GM21619 (cell line): ENCODE measurements at regions not wholly inside any gene's neighbourhood (a gene's known extent, or its start where the extent isn't known, plus 50 kb on each side); places are given as distances from the start of the nearest gene placed in this dataset.
"Not testable (repeated sequence)": the region's sequence is repeated elsewhere in the genome, so short reads cannot be mapped to it uniquely, and the experiment has no call there.

ENCODE experiments used
- ATAC-seq: cut with Tn5 transposase; IDR thresholded peaks from one replicate; pipeline ENCODE4 v1.9.1; 2021; ENCODE audit not compliant: unreplicated experiment

- ATAC-seq = no peak
Observed at GRCh38 chr3:178203650-178204049, 332.6 kb upstream of the KCNMB2 start.

- no peak for ATAC-seq
Observed at GRCh38 chr3:178205740-178206139, 330.5 kb upstream of the KCNMB2 start.

DNA sequence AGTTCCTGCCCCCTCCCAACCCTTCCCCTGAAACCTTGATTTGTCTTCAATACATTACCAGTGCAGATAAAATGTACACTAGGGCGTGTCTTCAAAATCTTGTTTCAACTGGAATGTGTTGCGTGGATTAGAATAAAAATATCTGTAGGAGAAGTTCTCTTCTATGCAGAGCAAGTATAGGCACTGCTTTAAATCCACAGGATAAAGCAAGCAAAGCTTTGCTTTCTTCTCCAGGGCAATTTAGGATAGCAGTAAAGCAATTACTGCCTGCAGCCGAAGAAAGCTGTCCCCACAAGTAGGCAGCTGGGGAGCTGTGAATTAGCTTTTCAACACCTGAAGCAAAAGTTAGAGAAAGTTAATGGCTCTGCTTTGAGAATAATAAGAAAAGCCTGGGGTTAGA lies 329.7 kb upstream of the KCNMB2 start:
- ATAC-seq = no peak

- ATAC-seq = not testable (repeated sequence)
Observed at GRCh38 chr3:178207161-178207560, 329.1 kb upstream of the KCNMB2 start.

DNA sequence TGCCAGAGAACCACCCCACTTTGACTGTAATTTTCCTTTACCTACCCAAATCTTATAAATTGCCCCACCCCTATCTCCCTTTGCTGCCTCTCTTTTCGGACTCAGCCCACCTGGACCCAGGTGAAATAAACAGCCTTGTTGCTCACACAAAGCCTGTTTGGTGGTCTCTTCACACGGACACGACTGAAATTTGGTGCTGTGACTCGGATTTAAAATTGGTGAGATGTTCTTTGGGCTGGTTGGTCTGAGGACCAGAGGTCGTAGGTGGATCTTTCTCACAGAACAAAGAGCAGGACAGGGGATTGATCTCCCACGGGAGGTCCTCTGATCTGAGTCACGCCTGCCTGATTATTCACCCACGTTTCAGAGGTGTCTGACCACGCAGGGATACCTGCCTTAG lies 328.6 kb upstream of the KCNMB2 start:
- ATAC-seq = not testable (repeated sequence)

- ATAC-seq = not testable (repeated sequence)
Observed at GRCh38 chr3:178209116-178209515, 327.1 kb upstream of the KCNMB2 start.

DNA sequence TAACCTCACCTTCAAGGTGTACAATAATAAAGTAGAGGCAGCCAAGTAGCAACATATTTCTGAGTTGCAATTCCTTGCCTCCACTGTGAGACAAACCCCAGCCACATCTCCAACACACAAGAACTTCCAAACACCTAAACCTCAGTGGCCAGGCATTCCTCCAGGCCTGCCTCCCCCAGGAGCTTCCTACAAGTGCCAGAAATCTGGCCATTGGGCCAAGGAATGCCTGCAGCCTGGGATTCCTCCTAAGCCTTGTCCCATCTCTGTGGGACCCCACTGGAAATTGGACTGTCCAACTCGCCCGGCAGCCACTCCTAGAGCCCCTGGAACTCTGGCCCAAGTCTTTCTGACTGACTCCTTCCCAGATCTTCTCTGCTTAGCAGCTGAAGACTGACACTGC lies 326.6 kb upstream of the KCNMB2 start:
- not testable (repeated sequence) for ATAC-seq

DNA sequence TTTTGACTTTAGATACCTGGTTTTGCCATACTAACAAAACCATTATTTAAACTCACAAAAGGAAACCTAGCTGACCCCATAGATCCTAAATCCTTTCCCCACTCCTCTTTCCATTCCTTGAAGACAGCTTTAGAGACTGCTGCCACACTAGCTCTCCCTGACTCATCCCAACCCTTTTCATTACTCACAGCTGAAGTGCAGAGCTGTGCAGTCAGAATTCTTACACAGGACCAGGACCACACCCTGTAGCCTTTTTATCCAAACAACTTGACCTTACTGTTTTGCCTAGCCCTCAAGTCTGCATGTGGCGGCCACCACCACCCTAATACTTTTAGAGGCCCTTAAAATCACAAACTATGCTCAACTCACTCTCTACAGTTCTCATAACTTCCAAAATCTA lies 325.1 kb upstream of the KCNMB2 start:
- ATAC-seq = not testable (repeated sequence)

DNA sequence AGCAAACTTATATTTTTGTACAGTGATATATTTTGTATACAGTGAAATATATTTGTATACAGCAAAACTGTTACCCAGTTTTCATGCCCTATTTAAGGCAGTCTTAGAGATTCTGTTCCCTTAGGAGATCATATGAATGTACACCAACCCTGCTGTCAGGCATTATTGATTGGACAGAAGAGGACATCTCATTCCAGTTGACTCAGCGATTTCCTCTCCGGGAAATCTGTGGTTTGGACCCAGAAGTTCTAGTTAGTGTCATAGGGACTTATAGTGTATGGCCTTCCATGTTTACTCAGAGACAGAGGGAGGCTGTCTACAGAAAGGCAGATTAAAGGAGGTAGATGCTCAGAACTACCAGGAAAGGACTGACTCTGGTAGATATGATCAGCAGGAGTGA lies 318.8 kb upstream of the KCNMB2 start:
- no peak for ATAC-seq

DNA sequence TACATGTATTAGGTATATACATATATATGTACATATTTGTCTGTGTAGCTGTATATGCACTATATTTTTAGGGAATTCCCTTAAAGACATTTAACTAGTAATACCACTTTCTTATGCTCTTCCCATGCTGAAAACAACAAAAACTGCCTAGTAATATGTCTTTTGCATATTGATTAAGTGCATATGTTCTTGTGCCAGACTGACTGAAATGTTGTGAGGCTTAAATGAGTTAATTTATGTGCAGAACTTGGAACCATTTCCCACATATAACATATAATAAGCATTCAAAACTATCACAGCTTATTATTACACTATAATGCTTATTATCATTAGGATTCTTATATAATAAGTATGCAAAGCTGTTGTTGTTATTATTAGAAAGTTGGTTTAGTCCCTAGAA lies 318.0 kb upstream of the KCNMB2 start:
- ATAC-seq = no peak

DNA sequence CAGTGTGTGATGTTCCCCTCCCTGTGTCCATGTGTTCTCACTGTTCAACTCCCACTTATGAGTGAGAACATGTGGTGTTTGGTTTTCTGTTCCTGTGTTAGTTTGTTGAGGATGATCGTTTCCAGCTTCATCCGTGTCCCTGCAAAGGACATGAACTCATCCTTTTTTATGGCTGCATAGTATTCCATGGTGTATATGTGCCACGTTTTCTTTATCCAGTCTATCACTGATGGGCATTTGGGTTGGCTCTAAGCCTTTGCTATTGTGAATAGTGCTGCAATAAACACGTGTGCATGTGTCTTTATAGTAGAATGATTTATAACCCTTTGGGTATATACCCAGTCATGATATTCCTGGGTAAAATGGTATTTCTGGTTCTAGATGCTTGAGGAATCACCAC lies 316.6 kb upstream of the KCNMB2 start:
- ATAC-seq = not testable (repeated sequence)

DNA sequence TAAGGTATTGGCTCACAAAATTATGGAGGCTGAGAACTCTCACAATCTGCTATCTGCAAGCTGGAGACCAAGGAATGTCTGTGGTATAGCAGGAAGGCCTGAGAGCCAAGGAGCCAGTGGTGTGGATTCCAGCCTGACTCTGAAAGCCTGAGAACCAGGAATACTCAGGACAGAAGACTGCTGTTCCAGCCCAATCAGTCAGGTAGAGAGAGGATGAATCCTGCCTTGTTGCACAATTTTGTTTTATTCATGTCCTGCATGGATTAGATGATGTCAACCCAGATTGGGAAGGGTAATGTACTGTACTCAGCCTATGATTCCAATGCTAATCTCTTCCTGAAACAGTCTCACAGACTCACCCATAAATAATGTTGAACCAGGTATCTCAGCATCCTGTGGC lies 312.4 kb upstream of the KCNMB2 start:
- no peak for ATAC-seq

GRCh38 chr3:178226094-178226493 lies 310.1 kb upstream of the KCNMB2 start:
- ATAC-seq = no peak

GRCh38 chr3:178231645-178232044 lies 304.6 kb upstream of the KCNMB2 start:
- ATAC-seq = no peak

DNA sequence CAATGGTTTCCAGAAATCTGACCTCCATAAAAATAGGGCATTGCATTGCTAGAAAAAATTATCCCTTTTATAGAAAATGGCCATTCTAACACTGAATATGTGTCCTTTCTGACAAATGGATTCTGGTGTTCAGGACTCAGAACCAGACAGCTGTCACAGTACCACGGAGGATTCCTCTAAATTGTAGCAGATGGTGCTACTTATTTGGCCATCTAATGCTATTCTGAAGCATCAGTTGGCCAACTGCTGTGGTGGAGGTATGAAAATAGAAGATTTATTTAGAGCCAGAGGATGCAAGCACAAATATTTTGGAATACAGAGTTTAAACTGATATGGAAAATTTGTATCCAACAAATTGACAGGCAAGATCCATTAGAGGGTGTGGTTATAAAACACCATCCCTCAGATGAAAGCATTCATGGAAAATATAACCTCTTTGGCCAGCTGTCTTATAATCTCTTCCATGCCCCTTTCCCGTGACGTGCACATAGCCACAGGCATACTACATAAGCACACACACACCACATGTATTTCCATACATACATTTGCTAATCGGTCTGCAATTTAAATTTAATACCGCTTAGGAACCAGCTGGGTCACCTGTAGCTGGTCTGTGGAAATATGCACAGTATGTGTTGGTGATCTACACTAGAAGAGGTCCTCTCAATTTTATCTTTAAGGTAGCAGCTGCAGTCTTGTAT lies 302.7 kb upstream of the KCNMB2 start:
- ATAC-seq = no peak

DNA sequence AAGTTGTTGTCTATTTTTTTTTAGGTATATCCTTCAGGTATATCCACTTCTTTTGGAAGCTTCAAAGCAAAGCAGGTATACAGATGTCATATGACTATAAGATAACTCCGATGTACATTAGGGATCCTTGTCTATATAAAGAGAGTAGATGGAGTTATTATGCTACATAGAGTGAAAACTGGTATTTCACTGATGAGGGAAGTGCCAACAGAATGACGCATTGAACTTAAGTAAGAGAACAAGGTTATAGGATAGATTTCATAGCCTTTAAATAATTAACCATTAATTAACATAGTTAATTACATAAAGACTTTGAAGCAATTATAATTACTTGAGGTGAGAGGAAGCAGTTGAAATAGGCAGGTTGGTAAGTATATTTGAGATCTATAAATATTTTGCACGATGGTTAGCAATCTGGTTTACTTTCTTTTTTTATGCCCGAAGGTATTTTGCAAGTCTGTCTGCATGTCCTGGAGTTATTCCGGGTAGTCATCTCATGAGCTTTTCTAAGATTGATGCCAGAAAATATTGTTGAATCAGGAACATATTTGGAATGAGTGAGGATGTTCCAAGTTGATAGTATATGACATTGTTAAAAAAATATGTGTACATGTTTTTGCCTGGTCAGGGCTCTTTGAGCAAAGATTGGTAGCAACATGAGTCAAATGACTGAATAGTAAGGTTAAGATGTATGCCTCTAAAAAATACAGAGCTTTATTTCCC lies 299.5 kb upstream of the KCNMB2 start:
- no peak for ATAC-seq

GRCh38 chr3:178238179-178238578 lies 298.1 kb upstream of the KCNMB2 start:
- no peak for ATAC-seq

DNA sequence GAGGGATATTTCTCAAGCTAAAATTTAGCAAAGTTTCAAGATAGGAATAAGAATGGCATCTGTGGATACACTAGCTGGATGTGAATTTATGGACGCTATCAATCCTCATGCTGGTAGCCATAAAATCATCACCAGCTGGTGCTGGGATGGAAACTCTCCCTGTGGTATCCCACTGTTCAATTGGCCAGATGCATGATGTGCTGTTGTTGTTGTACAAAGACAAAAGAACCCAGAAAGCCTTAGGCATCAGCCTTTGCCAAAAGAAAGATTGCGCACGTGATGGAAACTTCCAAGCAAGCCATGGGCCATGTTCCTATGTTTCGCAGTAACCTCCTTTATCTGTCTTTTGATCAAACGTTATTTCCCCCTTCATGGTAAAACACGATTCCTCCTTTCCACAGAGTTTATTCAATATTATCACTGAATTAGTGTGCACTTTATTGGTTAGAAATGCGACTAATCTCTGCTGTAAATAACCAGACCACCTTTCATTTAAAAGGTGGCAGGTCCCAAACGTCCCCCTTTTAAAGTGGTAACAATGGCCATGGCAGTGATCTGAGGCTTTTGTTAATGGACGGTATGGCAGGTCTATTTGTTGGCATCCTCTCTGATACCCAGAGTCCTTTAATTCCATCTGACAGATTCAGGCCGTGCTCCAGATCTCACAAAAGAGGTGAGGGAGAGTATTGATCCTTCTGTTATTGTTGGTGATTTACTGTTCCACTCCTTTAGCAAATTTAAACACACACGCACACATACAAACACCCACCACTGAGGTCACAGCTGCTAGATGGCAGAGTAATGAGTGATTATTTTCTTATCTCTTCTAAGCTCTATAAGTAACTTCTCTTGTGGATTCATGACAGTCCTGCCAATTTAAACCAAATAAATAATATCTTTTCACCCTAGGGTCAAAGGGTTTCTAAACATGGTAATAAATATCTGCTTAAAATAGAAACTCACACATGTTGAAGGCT lies 291.2 kb upstream of the KCNMB2 start:
- no peak for ATAC-seq

DNA sequence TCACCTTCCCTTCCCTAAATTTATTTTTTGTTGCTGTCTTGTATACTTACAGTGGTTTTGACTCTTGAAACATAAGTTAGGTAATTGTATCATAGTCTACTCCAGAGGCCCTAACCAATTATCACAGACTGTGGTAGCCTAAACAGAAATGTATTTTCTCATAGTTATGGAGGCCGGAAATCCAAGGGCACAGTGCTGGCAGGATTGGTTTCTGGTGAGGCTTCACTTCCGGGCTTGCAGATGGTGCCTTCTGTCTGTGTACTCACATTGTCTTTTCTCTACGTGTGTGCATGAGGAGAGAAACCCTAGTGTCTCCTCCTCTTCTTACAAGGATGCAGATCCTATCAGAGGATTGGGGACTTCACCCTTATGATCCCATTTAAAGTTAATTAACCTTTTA lies 290.2 kb upstream of the KCNMB2 start:
- ATAC-seq = no peak

DNA sequence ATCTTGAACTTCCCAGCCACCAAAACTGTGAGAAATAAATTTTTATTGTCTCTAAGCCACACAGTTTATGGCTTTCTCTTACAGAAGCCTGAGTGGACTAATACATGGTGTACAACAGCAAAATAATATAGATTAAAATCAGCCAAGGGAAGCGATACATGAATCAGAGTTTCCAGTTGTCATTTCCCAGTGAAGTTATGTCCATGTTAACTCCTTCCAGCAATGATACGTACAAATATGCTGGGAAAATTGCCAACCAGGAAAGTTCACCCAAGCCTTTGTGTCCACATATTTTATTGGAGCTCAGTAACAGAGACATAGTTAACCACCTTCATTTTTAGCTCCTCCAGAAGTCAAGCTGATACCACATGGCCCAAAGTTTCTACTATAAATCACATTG lies 280.9 kb upstream of the KCNMB2 start:
- ATAC-seq = no peak

DNA sequence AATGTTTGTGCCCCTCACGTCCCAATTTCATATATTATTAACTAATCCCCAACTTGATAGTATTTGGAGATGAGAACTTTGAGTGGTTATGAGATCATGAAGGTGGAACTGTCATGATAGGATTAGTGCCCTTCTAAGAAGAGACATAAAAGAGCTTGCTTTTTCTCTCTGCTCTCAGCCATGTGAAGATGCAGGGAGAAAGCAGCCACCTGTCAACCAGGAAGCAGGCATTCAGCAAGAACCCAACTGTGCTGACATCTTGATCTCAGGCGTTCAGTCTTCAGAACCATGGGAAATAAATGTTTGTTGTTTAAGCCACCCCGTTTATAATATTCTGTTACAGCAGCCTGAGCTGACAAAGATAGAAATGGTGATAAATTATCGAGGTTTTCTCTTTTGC lies 278.7 kb upstream of the KCNMB2 start:
- ATAC-seq = no peak

GRCh38 chr3:178258121-178258520 lies 278.1 kb upstream of the KCNMB2 start:
- no peak for ATAC-seq
